ENCODE measurements at regions not wholly inside any gene's neighbourhood (a gene's known extent, or its start where the extent isn't known, plus 50 kb on each side); places are given as distances from the start of the nearest gene placed in this dataset.

DNA sequence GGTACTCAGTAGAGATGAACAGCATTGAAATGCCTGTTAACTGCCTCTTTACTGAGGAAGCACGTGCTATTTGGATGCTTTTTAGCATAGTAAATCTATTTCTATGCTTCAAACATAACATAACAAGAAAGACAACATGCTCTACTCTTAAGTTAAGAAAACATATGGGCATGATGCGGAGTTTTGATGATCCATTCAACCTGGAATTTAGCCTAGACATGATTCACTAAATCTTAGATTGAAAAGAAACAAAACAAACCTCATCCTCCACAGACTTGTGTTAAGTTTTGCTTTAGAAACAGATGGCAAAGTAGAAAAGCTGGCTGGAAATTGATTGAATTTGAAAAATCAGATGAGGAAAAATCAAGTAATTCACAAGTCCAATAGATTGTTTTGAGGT lies 593.8 kb downstream of the OLFM4 start:
- ATAC-seq (no peak), DNase-seq (ENCODE audit: low read depth, low spot score) (no peak)
- CTCF ChIA-PET, result no interaction called here
- H3K9me3 ChIP-seq (ENCODE audit: control insufficient read depth, insufficient read depth, low read depth, low read length), result no peaks in the 10 kb centered on the region
- no peaks in the 10 kb centered on the region for H3K27me3 ChIP-seq (ENCODE audit: control insufficient read depth, insufficient read depth, low read length)
- in situ Hi-C loops (cut with HindIII; ENCODE audit: low pct_unique_long_range_greater_than_20kb, low sequenced_read_pairs), result no loop called here
- no peaks in the 10 kb centered on the region for H3K36me3 ChIP-seq (ENCODE audit: control insufficient read depth, insufficient read depth, low read length)
- H3K4me3 ChIP-seq (ENCODE audit: low read depth in 2 of 2, low read length in 2 of 2), result no peak overlapping the region
- TF ChIP-seq, protein P1, sequence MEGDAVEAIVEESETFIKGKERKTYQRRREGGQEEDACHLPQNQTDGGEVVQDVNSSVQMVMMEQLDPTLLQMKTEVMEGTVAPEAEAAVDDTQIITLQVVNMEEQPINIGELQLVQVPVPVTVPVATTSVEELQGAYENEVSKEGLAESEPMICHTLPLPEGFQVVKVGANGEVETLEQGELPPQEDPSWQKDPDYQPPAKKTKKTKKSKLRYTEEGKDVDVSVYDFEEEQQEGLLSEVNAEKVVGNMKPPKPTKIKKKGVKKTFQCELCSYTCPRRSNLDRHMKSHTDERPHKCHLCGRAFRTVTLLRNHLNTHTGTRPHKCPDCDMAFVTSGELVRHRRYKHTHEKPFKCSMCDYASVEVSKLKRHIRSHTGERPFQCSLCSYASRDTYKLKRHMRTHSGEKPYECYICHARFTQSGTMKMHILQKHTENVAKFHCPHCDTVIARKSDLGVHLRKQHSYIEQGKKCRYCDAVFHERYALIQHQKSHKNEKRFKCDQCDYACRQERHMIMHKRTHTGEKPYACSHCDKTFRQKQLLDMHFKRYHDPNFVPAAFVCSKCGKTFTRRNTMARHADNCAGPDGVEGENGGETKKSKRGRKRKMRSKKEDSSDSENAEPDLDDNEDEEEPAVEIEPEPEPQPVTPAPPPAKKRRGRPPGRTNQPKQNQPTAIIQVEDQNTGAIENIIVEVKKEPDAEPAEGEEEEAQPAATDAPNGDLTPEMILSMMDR (IDR thresholded peaks at IDR 0.05), result no peak
- TF ChIP-seq POLR2AphosphoS5 (IDR thresholded peaks at IDR 0.05; ENCODE audit: low read depth, low read length) (no peak), SIN3A (IDR thresholded peaks at IDR 0.05; ENCODE audit: borderline replicate concordance, insufficient read depth, low read depth, low read length) (no peak)
- TF ChIP-seq, protein P2, sequence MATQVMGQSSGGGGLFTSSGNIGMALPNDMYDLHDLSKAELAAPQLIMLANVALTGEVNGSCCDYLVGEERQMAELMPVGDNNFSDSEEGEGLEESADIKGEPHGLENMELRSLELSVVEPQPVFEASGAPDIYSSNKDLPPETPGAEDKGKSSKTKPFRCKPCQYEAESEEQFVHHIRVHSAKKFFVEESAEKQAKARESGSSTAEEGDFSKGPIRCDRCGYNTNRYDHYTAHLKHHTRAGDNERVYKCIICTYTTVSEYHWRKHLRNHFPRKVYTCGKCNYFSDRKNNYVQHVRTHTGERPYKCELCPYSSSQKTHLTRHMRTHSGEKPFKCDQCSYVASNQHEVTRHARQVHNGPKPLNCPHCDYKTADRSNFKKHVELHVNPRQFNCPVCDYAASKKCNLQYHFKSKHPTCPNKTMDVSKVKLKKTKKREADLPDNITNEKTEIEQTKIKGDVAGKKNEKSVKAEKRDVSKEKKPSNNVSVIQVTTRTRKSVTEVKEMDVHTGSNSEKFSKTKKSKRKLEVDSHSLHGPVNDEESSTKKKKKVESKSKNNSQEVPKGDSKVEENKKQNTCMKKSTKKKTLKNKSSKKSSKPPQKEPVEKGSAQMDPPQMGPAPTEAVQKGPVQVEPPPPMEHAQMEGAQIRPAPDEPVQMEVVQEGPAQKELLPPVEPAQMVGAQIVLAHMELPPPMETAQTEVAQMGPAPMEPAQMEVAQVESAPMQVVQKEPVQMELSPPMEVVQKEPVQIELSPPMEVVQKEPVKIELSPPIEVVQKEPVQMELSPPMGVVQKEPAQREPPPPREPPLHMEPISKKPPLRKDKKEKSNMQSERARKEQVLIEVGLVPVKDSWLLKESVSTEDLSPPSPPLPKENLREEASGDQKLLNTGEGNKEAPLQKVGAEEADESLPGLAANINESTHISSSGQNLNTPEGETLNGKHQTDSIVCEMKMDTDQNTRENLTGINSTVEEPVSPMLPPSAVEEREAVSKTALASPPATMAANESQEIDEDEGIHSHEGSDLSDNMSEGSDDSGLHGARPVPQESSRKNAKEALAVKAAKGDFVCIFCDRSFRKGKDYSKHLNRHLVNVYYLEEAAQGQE (IDR thresholded peaks at IDR 0.05; ENCODE audit: insufficient read depth in 1 of 2, low read depth in 2 of 2, low read length in 1 of 2), result no peak
- no TSS peak for BruUV-seq (replicated peaks)
- POLR2A ChIA-PET, result no interaction called here
- intact Hi-C loops (cut with micrococcal nuclease; ENCODE audit: unreplicated experiment), result no loop called here
- no peak overlapping the region for H3K27ac ChIP-seq (ENCODE audit: low read length)
- no peaks in the 10 kb centered on the region for H3K4me1 ChIP-seq (ENCODE audit: control insufficient read depth, insufficient read depth, low read length)

DNA sequence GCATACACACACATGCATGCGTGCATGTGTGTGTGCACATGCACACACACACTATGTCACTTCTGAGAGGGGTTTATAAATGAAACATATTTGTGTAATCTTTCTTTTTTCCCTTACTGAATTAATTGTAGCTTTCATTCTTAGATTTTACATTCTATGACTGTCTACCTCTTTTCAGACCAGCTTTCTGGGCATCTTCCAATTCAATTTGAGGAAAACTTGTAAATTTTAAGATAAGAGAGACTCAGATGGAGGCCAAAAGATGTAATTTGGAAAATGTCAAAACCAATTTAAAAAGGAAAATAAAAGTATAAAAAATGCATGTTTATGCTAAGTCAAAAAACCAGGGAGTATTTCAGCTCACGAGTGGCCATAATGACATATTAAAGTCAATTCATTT lies 594.5 kb downstream of the OLFM4 start:
- no peak overlapping the region for H3K27ac ChIP-seq (ENCODE audit: low read length)
- TF ChIP-seq, protein P2 (IDR thresholded peaks at IDR 0.05; ENCODE audit: insufficient read depth in 1 of 2, low read depth in 2 of 2, low read length in 1 of 2), result no peak
- TF ChIP-seq TCF7L2 (IDR thresholded peaks at IDR 0.05; ENCODE audit: low read depth, low read length) (no peak), SIN3A (IDR thresholded peaks at IDR 0.05; ENCODE audit: borderline replicate concordance, insufficient read depth, low read depth, low read length) (no peak), POLR2AphosphoS5 (IDR thresholded peaks at IDR 0.05; ENCODE audit: low read depth, low read length) (no peak)
- TF ChIP-seq, protein P1 (IDR thresholded peaks at IDR 0.05), result no peak
- H3K27me3 ChIP-seq (ENCODE audit: control insufficient read depth, insufficient read depth, low read length), result no peaks in the 10 kb centered on the region
- intact Hi-C loops (cut with micrococcal nuclease; ENCODE audit: unreplicated experiment) (no loop called here), in situ Hi-C loops (cut with HindIII; ENCODE audit: low pct_unique_long_range_greater_than_20kb, low sequenced_read_pairs) (no loop called here)
- H3K4me1 ChIP-seq (ENCODE audit: control insufficient read depth, insufficient read depth, low read length), result no peaks in the 10 kb centered on the region
- H3K4me3 ChIP-seq (ENCODE audit: low read depth in 2 of 2, low read length in 2 of 2), result no peak overlapping the region
- CTCF ChIA-PET, result no interaction called here
- ATAC-seq (no peak), DNase-seq (ENCODE audit: low read depth, low spot score) (no peak)
- H3K9me3 ChIP-seq (ENCODE audit: control insufficient read depth, insufficient read depth, low read depth, low read length), result no peaks in the 10 kb centered on the region
- BruUV-seq (replicated peaks), result no TSS peak
- POLR2A ChIA-PET, result no interaction called here
- H3K36me3 ChIP-seq (ENCODE audit: control insufficient read depth, insufficient read depth, low read length), result no peaks in the 10 kb centered on the region

Data from Panc1 (cell line).